ENCODE measurements at regions not wholly inside any gene's neighbourhood (a gene's known extent, or its start where the extent isn't known, plus 50 kb on each side); places are given as distances from the start of the nearest gene placed in this dataset.

GRCh38 chr14:101499513-101499912, 61.8 kb upstream of the DIO3 start:
- TF ChIP-seq CTCF (IDR thresholded peaks at IDR 0.05; ENCODE audit: insufficient read depth, low read length, poor library complexity, severe bottlenecking), result no peak
- H3K27me3 ChIP-seq (replicated peaks; ENCODE audit: control insufficient read depth, insufficient read depth, low read length), result no peaks in the 10 kb centered on the region; the same call in 1 of the 2 replicates
- H3K36me3 ChIP-seq (ENCODE audit: control insufficient read depth, insufficient read depth, low read length), result no peaks in the 10 kb centered on the region
- DNase-seq (ENCODE audit: extremely low read depth, insufficient read length), result no peak
- H3K4me3 ChIP-seq (replicated peaks; ENCODE audit: low read depth, low read length), result no peak overlapping the region

- Histone ChIP-seq H3K27me3 (replicated peaks; ENCODE audit: control insufficient read depth, insufficient read depth, low read length) (no peaks in the 10 kb centered on the region; the same call in 1 of the 2 replicates), H3K36me3 (ENCODE audit: control insufficient read depth, insufficient read depth, low read length) (no peaks in the 10 kb centered on the region), H3K4me3 (replicated peaks; ENCODE audit: low read depth, low read length) (no peak overlapping the region)
- DNase-seq (ENCODE audit: extremely low read depth, insufficient read length), result no peak
- no peak for TF ChIP-seq CTCF (IDR thresholded peaks at IDR 0.05; ENCODE audit: insufficient read depth, low read length, poor library complexity, severe bottlenecking)
Measured at GRCh38 chr14:101500061-101500460, 61.2 kb upstream of the DIO3 start.

GRCh38 chr14:101500681-101501080, 60.6 kb upstream of the DIO3 start:
- DNase-seq (ENCODE audit: extremely low read depth, insufficient read length), result no peak
- Histone ChIP-seq H3K27me3 (replicated peaks; ENCODE audit: control insufficient read depth, insufficient read depth, low read length) (no peaks in the 10 kb centered on the region; the same call in 1 of the 2 replicates), H3K4me3 (replicated peaks; ENCODE audit: low read depth, low read length) (no peak overlapping the region), H3K36me3 (ENCODE audit: control insufficient read depth, insufficient read depth, low read length) (no peaks in the 10 kb centered on the region)
- no peak for TF ChIP-seq CTCF (IDR thresholded peaks at IDR 0.05; ENCODE audit: insufficient read depth, low read length, poor library complexity, severe bottlenecking)

- TF ChIP-seq CTCF (IDR thresholded peaks at IDR 0.05; ENCODE audit: insufficient read depth, low read length, poor library complexity, severe bottlenecking), result no peak
- H3K27me3 ChIP-seq (replicated peaks; ENCODE audit: control insufficient read depth, insufficient read depth, low read length), result no peaks in the 10 kb centered on the region; the same call in 1 of the 2 replicates
- DNase-seq (ENCODE audit: extremely low read depth, insufficient read length), result no peak
- no peaks in the 10 kb centered on the region for H3K36me3 ChIP-seq (ENCODE audit: control insufficient read depth, insufficient read depth, low read length)
- no peak overlapping the region for H3K4me3 ChIP-seq (replicated peaks; ENCODE audit: low read depth, low read length)
Measured at GRCh38 chr14:101501341-101501740, 60.0 kb upstream of the DIO3 start.

GRCh38 chr14:101501858-101502615, 59.3 kb upstream of the DIO3 start:
- H3K4me3 ChIP-seq (replicated peaks; ENCODE audit: low read depth, low read length), result no peak overlapping the region
- no peaks in the 10 kb centered on the region for H3K36me3 ChIP-seq (ENCODE audit: control insufficient read depth, insufficient read depth, low read length)
- H3K27me3 ChIP-seq (replicated peaks; ENCODE audit: control insufficient read depth, insufficient read depth, low read length), result no peaks in the 10 kb centered on the region; the same call in 1 of the 2 replicates
- no peak for TF ChIP-seq CTCF (IDR thresholded peaks at IDR 0.05; ENCODE audit: insufficient read depth, low read length, poor library complexity, severe bottlenecking)
- no peak for DNase-seq (ENCODE audit: extremely low read depth, insufficient read length)
